ENCODE measurements at regions not wholly inside any gene's neighbourhood (a gene's known extent, or its start where the extent isn't known, plus 50 kb on each side); places are given as distances from the start of the nearest gene placed in this dataset.

DNA sequence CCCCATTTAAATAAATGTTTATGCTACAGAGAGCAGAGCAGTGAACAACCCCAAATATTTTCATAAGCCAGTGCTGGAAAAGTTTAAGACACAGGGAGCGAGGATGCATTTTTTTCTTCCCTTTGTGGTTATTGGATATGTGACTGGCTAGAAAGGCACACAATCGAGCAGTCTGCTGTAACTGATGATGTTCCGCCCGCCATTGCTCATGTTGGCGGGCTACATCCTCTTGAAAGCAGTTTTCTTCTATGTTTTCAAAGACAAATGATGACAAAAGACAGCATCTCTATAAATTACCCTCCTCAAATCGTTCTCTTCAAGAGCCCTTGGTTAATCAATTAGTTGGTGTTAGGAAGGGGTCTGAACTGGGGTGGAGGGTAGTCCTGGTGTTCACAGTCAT is 269.8 kb downstream of the SKAP2 start:
- no peaks in the 10 kb centered on the region for H3K9me3 ChIP-seq (ENCODE audit: control insufficient read depth, insufficient read depth, low read depth, low read length)
- H2AFZ ChIP-seq (ENCODE audit: low read length), result no peak overlapping the region
- TF ChIP-seq, protein P1, sequence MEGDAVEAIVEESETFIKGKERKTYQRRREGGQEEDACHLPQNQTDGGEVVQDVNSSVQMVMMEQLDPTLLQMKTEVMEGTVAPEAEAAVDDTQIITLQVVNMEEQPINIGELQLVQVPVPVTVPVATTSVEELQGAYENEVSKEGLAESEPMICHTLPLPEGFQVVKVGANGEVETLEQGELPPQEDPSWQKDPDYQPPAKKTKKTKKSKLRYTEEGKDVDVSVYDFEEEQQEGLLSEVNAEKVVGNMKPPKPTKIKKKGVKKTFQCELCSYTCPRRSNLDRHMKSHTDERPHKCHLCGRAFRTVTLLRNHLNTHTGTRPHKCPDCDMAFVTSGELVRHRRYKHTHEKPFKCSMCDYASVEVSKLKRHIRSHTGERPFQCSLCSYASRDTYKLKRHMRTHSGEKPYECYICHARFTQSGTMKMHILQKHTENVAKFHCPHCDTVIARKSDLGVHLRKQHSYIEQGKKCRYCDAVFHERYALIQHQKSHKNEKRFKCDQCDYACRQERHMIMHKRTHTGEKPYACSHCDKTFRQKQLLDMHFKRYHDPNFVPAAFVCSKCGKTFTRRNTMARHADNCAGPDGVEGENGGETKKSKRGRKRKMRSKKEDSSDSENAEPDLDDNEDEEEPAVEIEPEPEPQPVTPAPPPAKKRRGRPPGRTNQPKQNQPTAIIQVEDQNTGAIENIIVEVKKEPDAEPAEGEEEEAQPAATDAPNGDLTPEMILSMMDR (conservative IDR thresholded peaks at IDR 0.05 in 1 of 2, IDR thresholded peaks at IDR 0.05 in 1 of 2; ENCODE audit: low read depth in 1 of 2, low read length in 2 of 2), result no peak
- no peak for TF ChIP-seq EZH2 (IDR thresholded peaks at IDR 0.05; ENCODE audit: low read length, missing control alignments)
- H4K20me1 ChIP-seq (ENCODE audit: control insufficient read depth, extremely low read depth, insufficient read depth, low read length), result no peaks in the 10 kb centered on the region
- H3K9ac ChIP-seq (ENCODE audit: insufficient read depth, low read length), result no peak overlapping the region
- peak in 1 of 2 donors; percentile 27 for DNase-seq (ENCODE audit: low read depth in 2 of 2)
- no peaks in the 10 kb centered on the region for H3K79me2 ChIP-seq (ENCODE audit: control insufficient read depth, insufficient read depth, low read length)
- no peak overlapping the region for H3K4me3 ChIP-seq (replicated peaks in 1 of 4; ENCODE audit: control extremely low read depth in 1 of 4, insufficient read depth in 1 of 4, low read depth in 3 of 4, low read length in 4 of 4)
- no peaks in the 10 kb centered on the region for H3K4me1 ChIP-seq (ENCODE audit: control insufficient read depth, extremely low read depth, insufficient read depth, low read length)
- H3K36me3 ChIP-seq (ENCODE audit: control insufficient read depth, insufficient read depth, low read length), result no peaks in the 10 kb centered on the region
- no peaks in the 10 kb centered on the region for H3K27me3 ChIP-seq (ENCODE audit: control insufficient read depth, insufficient read depth, low read length)
- H3K4me2 ChIP-seq (ENCODE audit: extremely low read depth, insufficient read depth, low read length), result no peak overlapping the region
- H3K27ac ChIP-seq (ENCODE audit: insufficient read depth, low read length), result no peak overlapping the region

DNA sequence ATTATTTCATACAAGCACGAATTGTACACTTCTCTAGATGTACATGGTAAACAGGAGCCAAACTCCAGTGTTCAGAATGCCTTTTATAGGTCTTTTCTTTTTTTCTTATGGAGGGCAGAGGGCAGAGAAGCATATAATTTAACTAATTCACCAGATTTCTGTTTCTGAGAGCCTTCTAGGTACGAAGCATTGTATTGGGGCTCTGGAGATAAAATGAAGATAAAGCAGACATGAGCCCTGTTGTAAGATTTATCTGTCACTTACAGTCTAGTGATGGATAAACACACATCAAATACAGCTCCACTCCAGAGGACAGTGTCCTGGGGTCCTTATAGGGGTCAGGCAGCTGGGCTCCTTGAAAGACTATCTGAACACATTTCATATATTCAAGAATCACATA is 265.5 kb downstream of the SKAP2 start:
- Histone ChIP-seq H2AFZ (ENCODE audit: low read length) (no peak overlapping the region), H3K27ac (ENCODE audit: insufficient read depth, low read length) (no peak overlapping the region), H3K27me3 (ENCODE audit: control insufficient read depth, insufficient read depth, low read length) (no peaks in the 10 kb centered on the region), H3K4me1 (ENCODE audit: control insufficient read depth, extremely low read depth, insufficient read depth, low read length) (no peaks in the 10 kb centered on the region), H3K36me3 (ENCODE audit: control insufficient read depth, insufficient read depth, low read length) (no peaks in the 10 kb centered on the region), H4K20me1 (ENCODE audit: control insufficient read depth, extremely low read depth, insufficient read depth, low read length) (no peaks in the 10 kb centered on the region), H3K4me3 (replicated peaks in 1 of 4; ENCODE audit: control extremely low read depth in 1 of 4, insufficient read depth in 1 of 4, low read depth in 3 of 4, low read length in 4 of 4) (no peak overlapping the region), H3K9ac (ENCODE audit: insufficient read depth, low read length) (no peak overlapping the region), H3K4me2 (ENCODE audit: extremely low read depth, insufficient read depth, low read length) (no peak overlapping the region), H3K9me3 (ENCODE audit: control insufficient read depth, insufficient read depth, low read depth, low read length) (no peaks in the 10 kb centered on the region), H3K79me2 (ENCODE audit: control insufficient read depth, insufficient read depth, low read length) (no peaks in the 10 kb centered on the region)
- TF ChIP-seq, protein P1 (conservative IDR thresholded peaks at IDR 0.05 in 1 of 2, IDR thresholded peaks at IDR 0.05 in 1 of 2; ENCODE audit: low read depth in 1 of 2, low read length in 2 of 2), result no peak
- TF ChIP-seq EZH2 (IDR thresholded peaks at IDR 0.05; ENCODE audit: low read length, missing control alignments), result no peak
- DNase-seq (ENCODE audit: low read depth in 2 of 2), result no peak

DNA sequence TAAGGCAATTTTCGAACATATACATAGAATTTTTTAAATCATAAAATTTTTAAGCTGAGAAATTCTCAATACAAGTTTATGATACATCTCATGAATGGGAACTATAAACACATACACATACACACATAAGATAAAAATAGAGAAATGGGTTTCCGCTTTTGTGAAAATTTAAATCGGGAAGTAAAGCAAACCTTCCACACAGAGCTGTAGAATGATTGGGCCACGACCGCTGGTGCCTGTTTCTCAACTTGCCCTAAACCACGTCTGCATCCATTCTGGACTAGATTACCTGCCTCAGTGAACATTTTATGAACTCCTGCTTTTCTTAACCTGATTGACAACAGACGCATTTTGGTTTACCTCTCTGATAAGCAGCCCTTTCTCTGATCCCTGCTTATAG is 264.4 kb downstream of the SKAP2 start:
- H3K9ac ChIP-seq (ENCODE audit: insufficient read depth, low read length), result no peak overlapping the region
- H3K79me2 ChIP-seq (ENCODE audit: control insufficient read depth, insufficient read depth, low read length), result no peaks in the 10 kb centered on the region
- no peak overlapping the region for H3K4me3 ChIP-seq (replicated peaks in 1 of 4; ENCODE audit: control extremely low read depth in 1 of 4, insufficient read depth in 1 of 4, low read depth in 3 of 4, low read length in 4 of 4)
- no peak overlapping the region for H3K4me2 ChIP-seq (ENCODE audit: extremely low read depth, insufficient read depth, low read length)
- H4K20me1 ChIP-seq (ENCODE audit: control insufficient read depth, extremely low read depth, insufficient read depth, low read length), result no peaks in the 10 kb centered on the region
- no peak overlapping the region for H2AFZ ChIP-seq (ENCODE audit: low read length)
- no peak for DNase-seq (ENCODE audit: low read depth in 2 of 2)
- no peaks in the 10 kb centered on the region for H3K36me3 ChIP-seq (ENCODE audit: control insufficient read depth, insufficient read depth, low read length)
- H3K27me3 ChIP-seq (ENCODE audit: control insufficient read depth, insufficient read depth, low read length), result no peaks in the 10 kb centered on the region
- TF ChIP-seq EZH2 (IDR thresholded peaks at IDR 0.05; ENCODE audit: low read length, missing control alignments), result no peak
- TF ChIP-seq, protein P1 (conservative IDR thresholded peaks at IDR 0.05 in 1 of 2, IDR thresholded peaks at IDR 0.05 in 1 of 2; ENCODE audit: low read depth in 1 of 2, low read length in 2 of 2), result no peak
- no peak overlapping the region for H3K27ac ChIP-seq (ENCODE audit: insufficient read depth, low read length)
- H3K9me3 ChIP-seq (ENCODE audit: control insufficient read depth, insufficient read depth, low read depth, low read length), result no peaks in the 10 kb centered on the region
- no peaks in the 10 kb centered on the region for H3K4me1 ChIP-seq (ENCODE audit: control insufficient read depth, extremely low read depth, insufficient read depth, low read length)
